GM19438 (cell line): ENCODE measurements at regions not wholly inside any gene's neighbourhood (a gene's known extent, or its start where the extent isn't known, plus 50 kb on each side); places are given as distances from the start of the nearest gene placed in this dataset.

Source experiments
- ATAC-seq: cut with Tn5 transposase; IDR thresholded peaks from one replicate; pipeline ENCODE4 v1.9.1; 2021; ENCODE audit warnings: low read depth; ENCODE audit not compliant: unreplicated experiment

DNA sequence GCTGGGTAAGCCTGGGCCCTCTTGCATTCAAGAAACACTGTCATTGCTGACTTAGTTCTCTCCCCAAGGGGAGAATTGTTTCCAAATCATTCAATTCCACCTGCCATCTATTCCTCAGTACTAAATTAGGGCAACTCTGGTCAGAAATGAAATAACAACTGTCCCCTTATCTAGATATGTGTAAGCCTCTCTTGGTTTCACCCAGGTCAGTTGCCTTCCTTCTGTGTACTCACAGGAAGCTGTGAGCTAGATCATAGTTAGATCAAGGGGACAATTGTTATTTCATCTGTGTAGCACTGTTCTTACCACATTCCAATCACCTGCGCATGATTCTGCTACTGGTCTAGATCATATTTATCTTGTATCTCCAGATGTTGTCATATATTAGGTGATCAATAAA, 483.0 kb upstream of the SORCS1 start:
- ATAC-seq: no peak

DNA sequence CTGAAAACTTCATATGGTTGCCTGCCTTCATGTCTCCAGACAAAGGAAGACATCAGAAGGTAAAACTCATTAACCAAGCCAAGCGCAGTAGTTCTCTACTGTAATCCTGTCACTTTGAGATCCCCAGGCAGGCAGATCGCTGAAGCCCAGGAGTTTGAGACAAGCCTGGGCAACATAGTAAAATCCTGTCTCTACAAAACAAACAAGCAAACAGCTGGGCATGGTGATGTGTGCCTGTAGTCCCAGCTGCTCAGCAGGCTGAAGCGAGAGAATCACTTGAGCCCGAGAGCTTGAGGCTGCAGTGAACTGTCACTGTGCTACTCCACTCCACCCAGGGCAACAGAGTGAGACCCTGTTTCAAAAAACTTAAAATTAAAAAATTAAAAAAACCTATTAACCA, 467.4 kb upstream of the SORCS1 start:
- ATAC-seq: no peak

DNA sequence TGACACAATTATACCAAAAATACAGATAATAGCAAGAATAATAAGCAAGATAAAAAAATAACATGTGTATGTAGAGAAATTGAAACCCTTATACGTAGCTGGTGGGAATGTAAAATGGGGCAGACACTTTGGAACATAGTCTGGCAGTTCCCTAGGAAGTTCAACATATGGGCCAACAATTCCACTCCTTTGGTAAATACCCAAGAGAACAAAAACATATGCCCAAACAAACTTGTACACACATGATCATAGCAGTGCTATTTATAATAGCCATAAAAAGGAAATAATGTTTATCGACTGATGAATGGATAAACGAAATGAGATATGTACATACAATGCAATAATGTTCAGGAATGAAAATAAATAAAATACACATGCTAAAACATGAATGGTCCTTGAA, 462.4 kb upstream of the SORCS1 start:
- no peak for ATAC-seq

DNA sequence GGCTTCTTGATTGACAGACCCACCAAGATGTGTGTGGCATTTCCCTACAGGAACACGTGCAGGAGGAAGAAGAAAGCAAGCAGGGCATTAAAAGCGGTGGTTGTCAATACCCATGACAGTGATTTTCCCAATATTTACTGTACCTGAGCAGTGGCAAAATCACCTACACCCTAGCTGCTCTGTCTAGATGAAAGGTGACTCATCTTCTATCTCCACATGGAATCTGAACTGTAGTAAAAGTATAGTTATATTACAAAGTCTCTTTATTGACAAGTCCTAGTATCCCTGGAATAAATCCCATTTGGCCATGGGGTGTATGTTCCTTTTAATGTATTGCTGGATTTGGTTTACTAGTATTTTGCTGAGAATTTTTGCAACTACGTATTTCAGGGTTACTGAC, 458.8 kb upstream of the SORCS1 start:
- ATAC-seq: no peak

DNA sequence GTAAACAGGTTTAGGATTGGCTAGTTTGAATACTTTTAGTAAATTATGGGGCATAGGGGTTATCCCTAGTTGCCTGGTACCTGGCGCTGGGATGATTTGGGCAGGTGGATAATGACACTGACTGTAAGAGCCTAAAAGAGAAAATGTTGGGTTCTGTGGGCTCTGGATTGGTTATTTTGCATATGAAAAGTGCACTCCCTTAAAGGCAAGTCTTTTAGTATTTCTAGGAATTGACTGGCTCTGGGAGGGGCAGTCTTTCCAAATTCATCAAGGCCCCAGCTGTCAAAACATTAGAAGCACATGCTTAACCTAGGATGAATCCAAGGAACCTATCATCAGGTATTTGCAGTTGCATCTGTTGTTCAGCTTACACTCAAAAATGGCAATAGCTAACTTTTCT, 454.6 kb upstream of the SORCS1 start:
- no peak for ATAC-seq

GRCh38 chr10:107618504-107618994, 454.0 kb upstream of the SORCS1 start:
- no peak for ATAC-seq

DNA sequence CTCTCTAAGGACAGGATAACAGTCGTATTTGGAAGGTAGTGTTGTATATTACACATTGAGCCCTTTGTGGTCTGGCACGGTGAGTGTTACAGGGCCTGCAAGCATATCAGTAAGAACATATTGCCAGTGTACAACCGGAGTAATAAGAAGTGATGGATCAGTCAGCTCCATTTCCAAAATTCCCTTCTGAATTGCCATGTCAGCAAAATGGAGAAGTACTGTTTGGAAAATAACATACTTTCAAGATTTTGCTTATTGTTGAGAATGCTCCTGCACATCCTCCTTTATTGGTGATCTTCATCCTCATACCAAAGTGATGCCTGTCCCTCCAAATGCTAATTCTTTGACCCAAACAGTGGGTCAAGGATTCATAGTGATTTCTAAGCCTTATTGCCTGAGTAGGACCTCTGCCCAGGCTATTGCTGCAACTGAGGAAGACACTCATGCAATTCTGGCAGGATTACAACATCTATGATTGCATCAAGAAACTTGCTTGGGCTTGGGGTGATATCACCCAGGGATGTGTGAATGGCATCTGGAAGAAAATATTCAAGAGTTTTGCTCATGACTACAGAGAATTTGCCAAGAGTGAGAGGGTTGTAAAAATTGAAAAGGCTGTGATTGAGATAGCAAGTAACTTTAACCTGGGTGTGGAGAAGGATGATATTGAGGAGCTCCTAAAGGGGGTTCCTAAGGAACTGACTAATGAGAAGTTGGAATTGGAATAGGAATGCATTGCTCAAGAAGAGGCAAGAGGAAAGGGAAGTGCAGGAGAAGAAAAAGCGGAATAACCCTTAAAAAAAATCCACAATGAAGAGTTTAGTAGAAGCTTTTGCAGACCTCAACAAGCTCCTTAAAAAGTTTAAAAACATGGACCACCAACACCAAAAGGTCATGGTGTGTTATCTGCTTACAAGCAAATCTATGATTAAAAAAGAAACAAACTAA, 452.2 kb upstream of the SORCS1 start:
- ATAC-seq: no peak

- no peak for ATAC-seq
Measured at GRCh38 chr10:107616031-107616430, 451.5 kb upstream of the SORCS1 start.

GRCh38 chr10:107614939-107615685, 450.6 kb upstream of the SORCS1 start:
- ATAC-seq: no peak

GRCh38 chr10:107611115-107611514, 446.6 kb upstream of the SORCS1 start:
- ATAC-seq: no peak

- ATAC-seq: no peak
Measured at GRCh38 chr10:107589081-107589480, 424.6 kb upstream of the SORCS1 start.

GRCh38 chr10:107585630-107586029, 421.1 kb upstream of the SORCS1 start:
- no peak for ATAC-seq

GRCh38 chr10:107583974-107584373, 419.5 kb upstream of the SORCS1 start:
- no peak for ATAC-seq

- ATAC-seq: no peak
Measured at GRCh38 chr10:107579970-107580369, 415.5 kb upstream of the SORCS1 start.

- ATAC-seq: no peak
Measured at GRCh38 chr10:107577221-107577620, 412.7 kb upstream of the SORCS1 start.

DNA sequence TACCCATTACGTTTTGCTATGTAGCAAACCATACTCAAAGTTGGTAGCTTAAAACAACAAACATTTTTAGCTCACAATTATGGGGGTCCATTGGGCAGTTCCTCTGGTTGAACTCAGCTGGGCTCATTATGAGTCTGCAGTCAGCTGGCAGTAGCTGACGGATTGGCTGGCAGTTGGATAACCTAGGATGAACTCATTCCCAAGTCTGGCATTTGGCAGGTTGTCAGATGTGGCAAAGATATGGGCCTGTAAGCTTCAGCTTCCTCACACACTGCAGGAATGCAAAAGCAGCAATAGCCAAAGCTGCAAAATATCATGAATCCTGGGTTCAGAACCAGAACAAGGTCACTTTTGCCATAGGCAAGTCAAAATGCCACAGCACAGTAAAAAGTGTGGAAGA, 412.2 kb upstream of the SORCS1 start:
- no peak for ATAC-seq

GRCh38 chr10:107565014-107565413, 400.5 kb upstream of the SORCS1 start:
- no peak for ATAC-seq

DNA sequence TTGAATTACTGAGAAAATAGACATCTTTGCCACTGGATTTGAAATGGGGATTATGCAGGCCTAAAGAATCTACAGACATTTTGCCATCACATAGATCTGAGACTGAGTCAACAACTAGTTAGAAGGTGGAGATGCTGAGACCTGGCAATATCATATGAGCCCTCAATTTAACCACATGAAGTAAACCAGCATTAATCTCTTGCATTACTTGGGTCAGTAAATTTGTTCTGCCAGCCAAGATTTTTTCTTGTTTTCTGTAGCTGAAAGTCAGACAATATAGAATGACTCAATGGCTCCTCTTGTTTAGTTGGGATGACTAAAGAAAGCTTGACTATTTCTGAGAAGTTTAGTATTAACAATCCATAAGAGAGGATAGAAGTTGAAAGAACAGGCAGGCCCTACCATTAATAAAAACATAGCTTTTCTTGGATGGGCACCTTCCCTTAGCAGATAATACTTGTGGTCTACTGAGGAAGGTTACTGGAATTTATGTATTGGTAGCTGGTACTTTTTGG, 396.7 kb upstream of the SORCS1 start:
- ATAC-seq: no peak

GRCh38 chr10:107557916-107558315, 393.4 kb upstream of the SORCS1 start:
- ATAC-seq: no peak

GRCh38 chr10:107554333-107554732, 389.8 kb upstream of the SORCS1 start:
- no peak for ATAC-seq

DNA sequence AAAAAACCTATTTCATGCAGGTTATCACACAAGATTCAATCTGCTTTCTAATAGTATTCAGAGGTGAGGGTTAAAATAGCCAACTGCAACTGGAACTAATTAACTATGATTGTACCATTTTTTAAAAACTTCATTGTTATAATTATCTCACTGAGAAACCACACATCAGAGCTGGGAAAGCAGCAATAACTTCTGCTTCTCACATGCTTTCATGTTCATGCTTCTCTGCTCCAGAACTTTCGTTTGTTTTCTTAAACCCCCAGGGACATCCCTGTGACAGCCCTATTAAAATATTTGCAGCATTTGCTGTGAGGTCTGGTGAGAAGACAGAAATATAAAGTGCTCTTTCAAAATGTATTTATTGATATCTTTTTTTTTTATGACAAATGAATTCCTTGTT, 389.0 kb upstream of the SORCS1 start:
- no peak for ATAC-seq
